ENCODE measurements at regions not wholly inside any gene's neighbourhood (a gene's known extent, or its start where the extent isn't known, plus 50 kb on each side); places are given as distances from the start of the nearest gene placed in this dataset.

- no peak for TF ChIP-seq MYC (IDR thresholded peaks at IDR 0.05; ENCODE audit: borderline replicate concordance, low read length)
- no peak for TF ChIP-seq POLR2A (IDR thresholded peaks at IDR 0.05; ENCODE audit: low read length)
- TF ChIP-seq, protein P1, sequence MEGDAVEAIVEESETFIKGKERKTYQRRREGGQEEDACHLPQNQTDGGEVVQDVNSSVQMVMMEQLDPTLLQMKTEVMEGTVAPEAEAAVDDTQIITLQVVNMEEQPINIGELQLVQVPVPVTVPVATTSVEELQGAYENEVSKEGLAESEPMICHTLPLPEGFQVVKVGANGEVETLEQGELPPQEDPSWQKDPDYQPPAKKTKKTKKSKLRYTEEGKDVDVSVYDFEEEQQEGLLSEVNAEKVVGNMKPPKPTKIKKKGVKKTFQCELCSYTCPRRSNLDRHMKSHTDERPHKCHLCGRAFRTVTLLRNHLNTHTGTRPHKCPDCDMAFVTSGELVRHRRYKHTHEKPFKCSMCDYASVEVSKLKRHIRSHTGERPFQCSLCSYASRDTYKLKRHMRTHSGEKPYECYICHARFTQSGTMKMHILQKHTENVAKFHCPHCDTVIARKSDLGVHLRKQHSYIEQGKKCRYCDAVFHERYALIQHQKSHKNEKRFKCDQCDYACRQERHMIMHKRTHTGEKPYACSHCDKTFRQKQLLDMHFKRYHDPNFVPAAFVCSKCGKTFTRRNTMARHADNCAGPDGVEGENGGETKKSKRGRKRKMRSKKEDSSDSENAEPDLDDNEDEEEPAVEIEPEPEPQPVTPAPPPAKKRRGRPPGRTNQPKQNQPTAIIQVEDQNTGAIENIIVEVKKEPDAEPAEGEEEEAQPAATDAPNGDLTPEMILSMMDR (IDR thresholded peaks at IDR 0.05), result no peak
- no peak for TF ChIP-seq MAFK (IDR thresholded peaks at IDR 0.05; ENCODE audit: partially characterized antibody)
- no peak for TF ChIP-seq PHF8 (IDR thresholded peaks at IDR 0.05; ENCODE audit: borderline replicate concordance, low read depth)
- no peak for TF ChIP-seq MAX (IDR thresholded peaks at IDR 0.05)
- no peak for TF ChIP-seq SMC3 (IDR thresholded peaks at IDR 0.05)
- TF ChIP-seq EP300 (IDR thresholded peaks at IDR 0.05), result no peak
- no peak for TF ChIP-seq ZC3H11A (IDR thresholded peaks at IDR 0.05)
- no peak for TF ChIP-seq ESRRA (IDR thresholded peaks at IDR 0.05; ENCODE audit: borderline replicate concordance, low read length)
These were observed 301.4 kb downstream of the NR4A2 start for GRCh38 chr2:156031121-156031520.

Measured in A549 (cell line).